Mucosa of descending colon (tissue), 3 donors: ENCODE measurements at regions not wholly inside any gene's neighbourhood (a gene's known extent, or its start where the extent isn't known, plus 50 kb on each side); places are given as distances from the start of the nearest gene placed in this dataset.

Source experiments
- ATAC-seq: fragments of 200-7000 bp; cut with Tn5 transposase; one replicate; pipeline ENCODE4 v1.9.1; 2020; ENCODE audit warnings: mild to moderate bottlenecking, moderate library complexity
- DNase-seq, 3 donors: peaks; one replicate each; pipeline ENCODE4 v3.0.0-alpha.2; 2020
- H3K36me3 ChIP-seq: fragments of 200-600 bp; one replicate; pipeline ENCODE4 v1.8.0; 2021; ENCODE audit warnings: low read depth, mild to moderate bottlenecking
- H3K4me1 ChIP-seq: fragments of 200-600 bp; one replicate; pipeline ENCODE4 v1.8.0; 2021; ENCODE audit warnings: low read depth, mild to moderate bottlenecking
- H3K4me3 ChIP-seq: fragments of 200-600 bp; one replicate; pipeline ENCODE4 v1.8.0; 2021; ENCODE audit warnings: mild to moderate bottlenecking
- H3K9me3 ChIP-seq: fragments of 200-600 bp; one replicate; pipeline ENCODE4 v1.8.0; 2021; ENCODE audit warnings: mild to moderate bottlenecking
- intact Hi-C, 2 donors: fragments of 100-400 bp; cut with DNase I in 1 of 2; cut with micrococcal nuclease in 1 of 2; formaldehyde crosslinking; loops; one replicate each; pipeline versions ENCODE4 v1.11.0 to v1.11.1; 2022; cut with DNase I, micrococcal nuclease
- TF ChIP-seq, protein P1 (sequence below): fragments of 200-600 bp; IDR thresholded peaks from one replicate; pipeline ENCODE4 v1.8.0; 2022; ENCODE audit warnings: antibody characterized with exemption, mild to moderate bottlenecking
- donor health status: DM: no; HTN: no; CAD: no; lungs with moderate emphysema.
- donor health status: DM: no; HTN: no; CAD: no.
- donor health status: DM: no; HTN: yes; CAD: no.

DNA sequence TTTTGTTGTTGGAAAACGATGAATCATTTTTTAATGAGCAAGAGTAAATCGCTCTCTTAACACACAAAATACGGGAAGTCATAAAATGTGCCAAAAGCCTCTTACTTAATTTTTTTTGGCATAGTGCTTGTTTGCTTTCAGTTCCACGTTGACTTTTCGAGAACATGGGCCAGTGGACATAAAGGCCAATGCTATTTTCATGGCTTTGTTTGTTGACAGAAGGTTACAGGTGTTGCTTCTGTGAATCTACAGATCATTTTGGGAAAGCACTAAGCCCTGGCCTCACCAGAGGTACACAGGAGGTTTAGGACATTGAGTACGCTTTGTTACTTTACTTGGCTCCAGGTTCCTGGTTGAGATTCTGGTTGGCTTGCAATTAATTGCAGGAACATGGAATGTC, 199.4 kb upstream of the HMCN1 start:
- peak; percentile 88 for ATAC-seq
- Histone ChIP-seq H3K9me3 (no peaks in the 10 kb centered on the region), H3K36me3 (no peaks in the 10 kb centered on the region), H3K4me3 (no peak overlapping the region), H3K4me1 (peaks cover 8% of the 10 kb centered on the region)
- no peak for DNase-seq
- intact Hi-C loops: no loop called here
- TF ChIP-seq, protein P1, sequence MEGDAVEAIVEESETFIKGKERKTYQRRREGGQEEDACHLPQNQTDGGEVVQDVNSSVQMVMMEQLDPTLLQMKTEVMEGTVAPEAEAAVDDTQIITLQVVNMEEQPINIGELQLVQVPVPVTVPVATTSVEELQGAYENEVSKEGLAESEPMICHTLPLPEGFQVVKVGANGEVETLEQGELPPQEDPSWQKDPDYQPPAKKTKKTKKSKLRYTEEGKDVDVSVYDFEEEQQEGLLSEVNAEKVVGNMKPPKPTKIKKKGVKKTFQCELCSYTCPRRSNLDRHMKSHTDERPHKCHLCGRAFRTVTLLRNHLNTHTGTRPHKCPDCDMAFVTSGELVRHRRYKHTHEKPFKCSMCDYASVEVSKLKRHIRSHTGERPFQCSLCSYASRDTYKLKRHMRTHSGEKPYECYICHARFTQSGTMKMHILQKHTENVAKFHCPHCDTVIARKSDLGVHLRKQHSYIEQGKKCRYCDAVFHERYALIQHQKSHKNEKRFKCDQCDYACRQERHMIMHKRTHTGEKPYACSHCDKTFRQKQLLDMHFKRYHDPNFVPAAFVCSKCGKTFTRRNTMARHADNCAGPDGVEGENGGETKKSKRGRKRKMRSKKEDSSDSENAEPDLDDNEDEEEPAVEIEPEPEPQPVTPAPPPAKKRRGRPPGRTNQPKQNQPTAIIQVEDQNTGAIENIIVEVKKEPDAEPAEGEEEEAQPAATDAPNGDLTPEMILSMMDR: no peak

DNA sequence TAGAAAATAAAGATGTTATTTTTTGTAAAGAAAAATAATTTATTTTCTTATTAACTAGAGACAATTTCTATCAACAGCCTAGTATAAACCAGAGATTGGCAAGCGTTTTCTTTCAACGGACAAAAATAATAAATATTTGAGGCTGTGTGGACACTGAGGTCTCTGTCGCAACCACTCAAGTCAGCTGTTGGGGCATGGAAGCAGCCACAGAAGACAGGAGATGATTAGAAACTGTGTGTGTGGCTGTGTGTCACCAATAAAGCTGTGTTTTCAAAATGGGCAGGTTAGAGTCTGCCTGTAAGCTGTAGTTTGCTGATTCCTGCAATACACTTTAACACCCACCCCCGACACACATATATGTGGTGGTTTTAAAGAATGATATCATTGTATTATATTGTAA, 200.6 kb upstream of the HMCN1 start:
- no peaks in the 10 kb centered on the region for H3K36me3 ChIP-seq
- peaks cover 9% of the 10 kb centered on the region for H3K4me1 ChIP-seq
- H3K9me3 ChIP-seq: no peaks in the 10 kb centered on the region
- DNase-seq (no peak), ATAC-seq (no peak)
- intact Hi-C loops: no loop called here
- no peak overlapping the region for H3K4me3 ChIP-seq
- TF ChIP-seq, protein P1: no peak

DNA sequence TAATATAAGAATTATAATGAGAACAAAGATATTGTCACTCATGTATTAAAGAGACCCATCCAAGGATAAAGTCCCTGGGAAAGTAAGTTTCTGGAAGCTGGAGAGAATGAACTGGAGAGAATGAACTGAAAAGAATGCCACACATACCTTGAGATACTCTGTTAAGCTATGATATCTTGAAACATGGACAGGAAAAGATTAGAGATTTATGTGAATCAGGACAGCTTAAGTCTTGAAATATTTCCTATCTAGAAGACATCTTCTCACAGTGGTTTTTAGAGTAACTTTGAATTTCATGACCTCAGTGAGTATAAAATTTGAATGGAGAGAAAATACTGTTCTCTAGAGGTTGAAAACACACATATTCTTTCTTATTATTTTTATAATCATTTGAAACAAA, 201.3 kb upstream of the HMCN1 start:
- Histone ChIP-seq H3K9me3 (no peaks in the 10 kb centered on the region), H3K4me1 (peaks cover 9% of the 10 kb centered on the region), H3K36me3 (no peaks in the 10 kb centered on the region), H3K4me3 (no peak overlapping the region)
- ATAC-seq: no peak
- TF ChIP-seq, protein P1: no peak
- intact Hi-C loops: no loop called here
- no peak for DNase-seq

DNA sequence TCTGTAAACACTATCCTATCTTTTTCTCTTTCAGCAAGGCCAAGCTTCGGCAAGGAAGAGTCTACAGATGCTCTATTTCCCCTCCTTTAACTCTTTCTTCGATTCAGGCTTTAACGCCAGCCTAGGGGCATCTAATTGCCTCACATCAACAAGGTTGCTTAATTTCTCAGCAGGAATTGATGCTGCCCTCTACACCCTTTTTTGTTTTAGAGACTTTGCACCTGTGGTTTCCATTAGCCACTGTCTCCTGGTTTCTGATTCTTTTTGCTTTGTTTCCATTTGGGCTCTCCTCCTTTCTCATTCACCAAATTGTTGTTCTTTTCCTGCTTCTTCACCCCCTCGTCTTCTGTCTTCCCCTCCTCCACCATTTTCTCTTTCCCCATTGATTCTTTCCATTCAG, 202.4 kb upstream of the HMCN1 start:
- DNase-seq: no peak
- intact Hi-C loops: no loop called here

DNA sequence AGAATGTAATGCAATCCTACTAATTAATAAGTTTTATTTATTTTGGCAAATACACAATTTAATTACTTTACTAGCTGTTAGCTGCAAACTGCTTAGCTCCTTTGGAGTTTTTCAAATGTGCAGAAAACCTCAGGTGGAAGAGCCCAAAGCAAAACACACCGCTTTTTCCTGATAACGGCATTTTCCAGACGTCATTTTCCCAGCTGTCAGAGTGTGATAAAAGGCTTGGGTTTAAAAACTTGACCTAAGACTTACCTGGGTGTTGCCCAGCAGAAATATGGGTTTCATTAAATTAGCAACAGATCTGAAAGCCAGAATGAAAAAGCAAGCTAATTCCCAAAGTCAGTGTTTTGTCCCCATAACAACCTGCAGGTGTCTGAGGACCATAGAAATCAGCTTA, 204.0 kb upstream of the HMCN1 start:
- no peaks in the 10 kb centered on the region for H3K9me3 ChIP-seq
- ATAC-seq: peak; percentile 16
- DNase-seq: no peak
- TF ChIP-seq, protein P1: no peak
- intact Hi-C loops: no loop called here
- H3K36me3 ChIP-seq: no peaks in the 10 kb centered on the region
- peaks cover 9% of the 10 kb centered on the region for H3K4me1 ChIP-seq
- H3K4me3 ChIP-seq: no peak overlapping the region

More for the DNA sequence above, 202.4 kb upstream of the HMCN1 start:
- H3K9me3 ChIP-seq: no peaks in the 10 kb centered on the region
- peaks cover 9% of the 10 kb centered on the region for H3K4me1 ChIP-seq
- TF ChIP-seq, protein P1: no peak
- H3K36me3 ChIP-seq: no peaks in the 10 kb centered on the region
- H3K4me3 ChIP-seq: no peak overlapping the region
- no peak for ATAC-seq

DNA sequence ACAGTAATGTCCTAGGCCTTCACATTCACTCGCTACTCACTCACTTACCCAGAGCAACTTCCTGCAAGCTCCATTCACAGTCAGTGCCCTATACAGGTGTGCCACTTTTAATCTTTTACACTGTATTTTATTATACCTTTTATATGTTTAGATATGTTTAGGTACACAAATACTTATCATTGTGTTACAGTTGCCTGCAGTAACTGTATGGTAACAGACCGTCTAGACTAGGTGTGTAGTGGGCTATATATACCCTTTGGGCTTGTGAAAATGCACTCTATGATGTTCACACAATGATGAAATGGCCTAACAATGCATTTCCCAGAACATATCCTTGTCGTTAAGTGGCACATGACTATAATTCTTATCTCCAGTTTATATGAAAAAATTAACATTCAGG, 204.5 kb upstream of the HMCN1 start:
- DNase-seq: peak in 1 of 3 donors; percentile 32

More for the DNA sequence above, 204.5 kb upstream of the HMCN1 start:
- Histone ChIP-seq H3K9me3 (no peaks in the 10 kb centered on the region), H3K4me3 (no peak overlapping the region), H3K36me3 (no peaks in the 10 kb centered on the region), H3K4me1 (peaks cover 9% of the 10 kb centered on the region)
- peak; percentile 95 for ATAC-seq
- TF ChIP-seq, protein P1: no peak
- intact Hi-C loops: no loop called here
